HepG2 (cell line): ENCODE measurements at regions not wholly inside any gene's neighbourhood (a gene's known extent, or its start where the extent isn't known, plus 50 kb on each side); places are given as distances from the start of the nearest gene placed in this dataset.

ENCODE experiments used
- ATAC-seq: fragments of 200-7000 bp; cut with Tn5 transposase; 3 replicates; pipeline ENCODE4 v1.9.1; 2020; ENCODE audit warnings: mild to moderate bottlenecking, moderate library complexity
- BruUV-seq: library from RNA; stranded (reverse); fragments of 400-500 nt; replicated peaks from 2 replicates; lab custom pipeline; 2021; lab: Mats Ljungman, UMichigan
- CTCF ChIA-PET: fragments of 300-600 bp; formaldehyde crosslinking; extraction: SDS; loops from one replicate; lab custom pipeline; 2021; ENCODE audit warnings: low total read pairs, inconsistent platforms, low intra/inter-chr PET ratio; lab: Yijun Ruan, JAX
- POLR2A ChIA-PET: fragments of 350-600 bp; sonication (Branson Sonifier 250); formaldehyde crosslinking; loops from one replicate; lab custom pipeline; 2020; ENCODE audit warnings: antibody characterized with exemption, inconsistent platforms; lab: Yijun Ruan, JAX
- DNase-seq: peaks from one replicate; pipeline ENCODE4 v3.0.0-alpha.2; 2015; ENCODE audit warnings: low spot score
- FAIRE-seq: peaks from 3 replicates; lab custom pipeline; 2011; peaks lifted over from hg19 to GRCh38; lab: Jason Lieb, UNC
- H2AFZ ChIP-seq: one replicate; pipeline ENCODE4 v1.6.1; 2011; ENCODE audit warnings: low read length, inconsistent platforms
- H3K27ac ChIP-seq: fragments of 300-600 bp; 3 replicates; pipeline ENCODE4 v1.8.0; 2011; ENCODE audit warnings: mixed run types, mild to moderate bottlenecking, mixed read lengths, low read length, inconsistent platforms; ENCODE audit not compliant: insufficient read depth; ENCODE audit errors: extremely low read length
- H3K27me3 ChIP-seq, 2 experiments: fragments of 200-600 bp in 1 of 2; 2 replicates in 1 of 2; 3 replicates in 1 of 2; pipeline versions ENCODE4 v1.6.0 to v1.8.0; 2011; ENCODE audit warnings: low read length in 2 of 2, mild to moderate bottlenecking in 2 of 2, moderate library complexity in 2 of 2, inconsistent platforms in 1 of 2; ENCODE audit not compliant: insufficient read depth in 2 of 2, control insufficient read depth in 1 of 2
- H3K36me3 ChIP-seq, 2 experiments: fragments of 200-600 bp in 1 of 2; replicated peaks in 1 of 2; 2 replicates in 1 of 2; 3 replicates in 1 of 2; pipeline versions ENCODE4 v1.5.1 to v1.8.0; 2011; ENCODE audit warnings: low read length in 2 of 2, inconsistent platforms in 1 of 2; ENCODE audit not compliant: insufficient read depth in 2 of 2, control insufficient read depth in 1 of 2
- H3K4me1 ChIP-seq: 2 replicates; pipeline ENCODE4 v1.5.1; 2012; ENCODE audit warnings: low read length, inconsistent platforms; ENCODE audit not compliant: insufficient read depth
- H3K4me2 ChIP-seq: 2 replicates; pipeline ENCODE4 v1.6.0; 2011; ENCODE audit warnings: low read depth, low read length, inconsistent platforms
- H3K4me3 ChIP-seq, 3 experiments: fragments of 200-600 bp in 1 of 3; sonication (generic), shearing (Covaris generic) in 1 of 3; replicated peaks in 1 of 3; 2 replicates each; pipeline ENCODE4 v1.5.1; 2011 to 2016; ENCODE audit warnings: low read length in 3 of 3, inconsistent platforms in 2 of 3, low read depth in 2 of 3, mild to moderate bottlenecking in 2 of 3, control low read depth in 1 of 3, mixed read lengths in 1 of 3; ENCODE audit not compliant: insufficient read depth in 1 of 3
- H3K79me2 ChIP-seq: one replicate; pipeline ENCODE4 v1.6.1; 2011; ENCODE audit warnings: low read length, inconsistent platforms; ENCODE audit not compliant: insufficient read depth
- H3K9ac ChIP-seq: 2 replicates; pipeline ENCODE4 v1.6.0; 2011; ENCODE audit warnings: mild to moderate bottlenecking, low read depth, low read length, inconsistent platforms; ENCODE audit not compliant: insufficient read depth
- H3K9me3 ChIP-seq: 2 replicates; pipeline ENCODE4 v1.5.1; 2012; ENCODE audit warnings: mild to moderate bottlenecking, low read length
- H4K20me1 ChIP-seq: 2 replicates; pipeline ENCODE4 v1.6.0; 2011; ENCODE audit warnings: inconsistent platforms, mild to moderate bottlenecking, low read length, moderate library complexity; ENCODE audit not compliant: insufficient read depth
- FIP1L1 ChIP-seq: fragments of 200-400 bp; formaldehyde crosslinking; IDR thresholded peaks from 2 replicates; pipeline ENCODE4 v1.6.1; 2018; ENCODE audit warnings: low read depth, mild to moderate bottlenecking, low read length, moderate library complexity, borderline replicate concordance; ENCODE audit not compliant: insufficient read depth
- FOXM1 ChIP-seq: sonication (generic); formaldehyde crosslinking; IDR thresholded peaks from 2 replicates; pipeline ENCODE4 v1.5.0; 2020; ENCODE audit warnings: missing genetic modification reagents
- GABPA ChIP-seq, 2 experiments: IDR thresholded peaks; 2 replicates each; pipeline ENCODE4 v1.6.1; 2011 to 2016; ENCODE audit warnings: low read depth in 2 of 2, low read length in 1 of 2, missing biosample characterization in 1 of 2, missing genetic modification characterization in 1 of 2
- HOXA3 ChIP-seq: sonication (generic); formaldehyde crosslinking; IDR thresholded peaks from 2 replicates; pipeline ENCODE4 v1.5.0; 2020; ENCODE audit warnings: missing genetic modification reagents
- MATR3 ChIP-seq: sonication (generic); formaldehyde crosslinking; IDR thresholded peaks from 2 replicates; pipeline ENCODE4 v1.4.0; 2020; ENCODE audit warnings: missing genetic modification reagents
- RORA ChIP-seq: sonication (generic); formaldehyde crosslinking; IDR thresholded peaks from 2 replicates; pipeline ENCODE4 v1.5.0; 2020; ENCODE audit warnings: mild to moderate bottlenecking, missing genetic modification reagents, moderate library complexity
- SMYD3 ChIP-seq: sonication (generic); formaldehyde crosslinking; IDR thresholded peaks from 2 replicates; pipeline ENCODE4 v1.8.1; 2023; ENCODE audit warnings: mild to moderate bottlenecking, missing genetic modification reagents
- SNAPC2 ChIP-seq: sonication (generic); formaldehyde crosslinking; IDR thresholded peaks from 2 replicates; pipeline ENCODE4 v1.8.1; 2022; ENCODE audit warnings: mild to moderate bottlenecking, missing genetic modification reagents
- ZBTB42 ChIP-seq: sonication (generic); formaldehyde crosslinking; IDR thresholded peaks from 2 replicates; pipeline ENCODE4 v1.5.0; 2020; ENCODE audit warnings: mild to moderate bottlenecking, missing genetic modification reagents
- ZNF781 ChIP-seq: sonication (generic); formaldehyde crosslinking; IDR thresholded peaks from 2 replicates; pipeline ENCODE4 v1.5.1; 2020; ENCODE audit warnings: borderline replicate concordance, mild to moderate bottlenecking, missing genetic modification reagents; ENCODE audit errors: not compliant biosample characterization
- WGBS: methylation state at CpG from one replicate; pipeline ENCODE4 v1.1.6; 2017; ENCODE audit warnings: low lambda C conversion rate; 5-methylcytosine and 5-hydroxymethylcytosine counted together
- in situ Hi-C: cut with HindIII; loops from 2 replicates; pipeline ENCODE4 v1.10.0; 2017; ENCODE audit warnings: low pct_unique_long_range_greater_than_20kb; ENCODE audit not compliant: extremely low pct_ligation_motif_present
- intact Hi-C: fragments of 100-400 bp; cut with micrococcal nuclease; formaldehyde crosslinking; loops from one replicate; pipeline ENCODE4 v1.10.0; 2022; ENCODE audit not compliant: unreplicated experiment
- TF ChIP-seq, protein P1 (sequence below): sonication (generic); formaldehyde crosslinking; IDR thresholded peaks from 2 replicates; pipeline ENCODE4 v1.5.1; 2020; ENCODE audit warnings: mild to moderate bottlenecking, missing genetic modification reagents, moderate library complexity

DNA sequence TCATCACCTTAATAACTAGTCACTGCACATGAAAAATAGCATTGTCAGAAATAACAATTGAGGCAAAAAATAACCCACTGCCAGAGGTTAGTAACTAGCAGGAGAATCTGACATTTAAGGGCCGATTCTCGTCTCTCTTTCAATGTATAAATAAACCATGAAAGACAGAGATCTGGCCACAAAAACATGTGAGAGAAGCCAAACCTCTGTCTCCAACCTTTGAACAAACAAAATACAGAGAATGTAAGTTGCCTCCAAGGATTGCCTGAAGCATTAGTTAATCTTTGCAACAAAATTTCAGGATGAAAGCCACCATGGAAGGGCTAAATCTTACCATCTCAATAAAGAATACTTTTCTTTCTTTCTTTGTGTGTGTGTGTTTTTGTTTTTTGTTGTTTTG, 257.4 kb upstream of the TMTC1 start:
- Histone ChIP-seq H3K4me3 (no peak overlapping the region), H3K4me2 (no peak overlapping the region), H2AFZ (no peak overlapping the region), H3K79me2 (no peaks in the 10 kb centered on the region), H3K27me3 (no peaks in the 10 kb centered on the region), H3K27ac (no peak overlapping the region), H3K9ac (no peak overlapping the region), H3K36me3 (no peaks in the 10 kb centered on the region)
- WGBS, result 0% methylated on average over 2 of the region's 2 CpGs
- no peak for ATAC-seq
- in situ Hi-C loops, result no loop called here
- CTCF ChIA-PET, result no interaction called here
- intact Hi-C loops, result no loop called here
- TF ChIP-seq FOXM1 (CRISPR knock-in tag) (no peak), FIP1L1 (no peak), RORA (CRISPR knock-in tag) (no peak)
- TF ChIP-seq, all 625 proteins: peak for 0
- Histone ChIP-seq H4K20me1 (no peaks in the 10 kb centered on the region), H3K9me3 (no peaks in the 10 kb centered on the region), H3K4me1 (no peaks in the 10 kb centered on the region)
- DNase-seq, result no peak
- no TSS peak for BruUV-seq
- no peak for FAIRE-seq
- POLR2A ChIA-PET, result no interaction called here

DNA sequence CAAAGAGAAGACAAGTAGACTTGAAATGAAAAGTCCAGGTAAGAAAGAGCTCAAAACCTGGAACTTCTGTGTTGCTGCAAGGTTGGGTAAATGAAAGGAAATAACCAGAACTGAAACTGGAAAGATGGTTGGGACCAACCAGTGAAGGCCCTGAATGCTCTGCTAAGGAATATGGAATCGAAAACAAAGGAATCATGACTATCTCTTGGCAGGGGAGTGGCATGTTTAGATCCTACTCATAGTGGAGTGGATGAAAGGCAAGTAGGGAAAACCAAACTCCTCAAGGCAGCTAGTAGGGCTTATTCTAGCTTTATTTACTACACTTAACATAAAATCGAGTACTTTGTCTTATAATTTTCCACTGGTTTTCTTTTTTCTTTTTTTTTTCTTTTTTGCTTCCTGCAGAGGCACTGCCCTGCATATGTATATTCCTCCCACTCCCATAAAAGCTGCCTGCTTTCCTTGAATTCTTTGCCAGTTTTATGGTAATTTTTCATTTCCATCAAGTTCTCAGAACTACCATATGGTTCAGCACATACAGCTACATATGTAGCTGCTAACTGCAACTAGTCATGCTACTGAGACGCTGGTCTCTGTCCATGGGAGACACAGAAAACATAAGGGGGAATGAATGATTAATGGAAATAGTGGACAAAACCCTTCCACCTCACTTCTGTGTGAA, 247.1 kb upstream of the TMTC1 start:
- WGBS, result 0% methylated on average over 3 of the region's 3 CpGs

More for the DNA sequence above, 247.1 kb upstream of the TMTC1 start:
- Histone ChIP-seq H3K9me3 (no peaks in the 10 kb centered on the region), H3K27me3 (no peaks in the 10 kb centered on the region), H3K4me3 (no peak overlapping the region), H3K79me2 (no peaks in the 10 kb centered on the region), H4K20me1 (no peaks in the 10 kb centered on the region), H3K36me3 (no peaks in the 10 kb centered on the region), H3K4me2 (no peak overlapping the region), H3K27ac (no peak overlapping the region), H2AFZ (no peak overlapping the region), H3K9ac (no peak overlapping the region), H3K4me1 (no peaks in the 10 kb centered on the region)
- ATAC-seq (no peak), FAIRE-seq (no peak), DNase-seq (no peak)
- BruUV-seq, result no TSS peak
- POLR2A ChIA-PET, result no interaction called here
- CTCF ChIA-PET, result no interaction called here
- TF ChIP-seq SMYD3 (CRISPR knock-in tag) (no peak), GABPA (IDR thresholded peaks at IDR 0.05; ENCODE audit: low read depth, low read length) (no peak), GABPA (CRISPR knock-in tag; IDR thresholded peaks at IDR 0.05; ENCODE audit: low read depth) (no peak), ZBTB42 (CRISPR knock-in tag) (no peak), MATR3 (CRISPR knock-in tag) (no peak), SNAPC2 (CRISPR knock-in tag) (no peak), HOXA3 (CRISPR knock-in tag) (no peak), ZNF781 (no peak)
- TF ChIP-seq, protein P1, sequence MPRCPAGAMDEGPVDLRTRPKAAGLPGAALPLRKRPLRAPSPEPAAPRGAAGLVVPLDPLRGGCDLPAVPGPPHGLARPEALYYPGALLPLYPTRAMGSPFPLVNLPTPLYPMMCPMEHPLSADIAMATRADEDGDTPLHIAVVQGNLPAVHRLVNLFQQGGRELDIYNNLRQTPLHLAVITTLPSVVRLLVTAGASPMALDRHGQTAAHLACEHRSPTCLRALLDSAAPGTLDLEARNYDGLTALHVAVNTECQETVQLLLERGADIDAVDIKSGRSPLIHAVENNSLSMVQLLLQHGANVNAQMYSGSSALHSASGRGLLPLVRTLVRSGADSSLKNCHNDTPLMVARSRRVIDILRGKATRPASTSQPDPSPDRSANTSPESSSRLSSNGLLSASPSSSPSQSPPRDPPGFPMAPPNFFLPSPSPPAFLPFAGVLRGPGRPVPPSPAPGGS, result no peak
- in situ Hi-C loops, result no loop called here
- intact Hi-C loops, result no loop called here
